GM12891 (cell line): ENCODE measurements at regions not wholly inside any gene's neighbourhood (a gene's known extent, or its start where the extent isn't known, plus 50 kb on each side); places are given as distances from the start of the nearest gene placed in this dataset.

ENCODE experiments used
- PAX5 ChIP-seq: IDR thresholded peaks from 2 replicates; pipeline ENCODE4 v1.6.1; 2011; ENCODE audit warnings: low read length, moderate library complexity, mild to moderate bottlenecking; ENCODE audit not compliant: insufficient read depth, severe bottlenecking
- POLR2A ChIP-seq: IDR thresholded peaks from 2 replicates; pipeline ENCODE4 v1.6.1; 2011; ENCODE audit warnings: low read depth, low read length, control low read depth
- POLR2AphosphoS5 ChIP-seq: IDR thresholded peaks from 2 replicates; pipeline ENCODE4 v1.6.1; 2011; ENCODE audit warnings: low read depth, low read length, control low read depth
- POU2F2 ChIP-seq: IDR thresholded peaks from 2 replicates; pipeline ENCODE4 v1.6.1; 2011; ENCODE audit warnings: low read depth, mild to moderate bottlenecking, control low read depth, low read length, moderate library complexity
- SPI1 ChIP-seq: IDR thresholded peaks from 2 replicates; pipeline ENCODE4 v1.6.1; 2011; ENCODE audit warnings: low read depth, low read length, control low read depth
- TAF1 ChIP-seq: IDR thresholded peaks from 2 replicates; pipeline ENCODE4 v1.6.1; 2011; ENCODE audit warnings: low read depth, low read length, control low read depth

- TF ChIP-seq POLR2AphosphoS5 (no peak), POLR2A (no peak), TAF1 (no peak), PAX5 (no peak), SPI1 (no peak), POU2F2 (no peak)
Measured at GRCh38 chr21:32956061-32956656, 69.6 kb upstream of the OLIG2 start.
